H9 (cell line): ENCODE measurements at regions not wholly inside any gene's neighbourhood (a gene's known extent, or its start where the extent isn't known, plus 50 kb on each side); places are given as distances from the start of the nearest gene placed in this dataset.
A peak's percentile ranks its signal among the peaks of the same experiment; 100 is the strongest.

ENCODE experiments used
- DNase-seq: peaks from one replicate; pipeline ENCODE4 v3.0.0-alpha.2; 2017
- H2AFZ ChIP-seq: one replicate; pipeline ENCODE4 v1.6.1; 2013; ENCODE audit warnings: mild to moderate bottlenecking, low read length, control low read depth, moderate library complexity
- H2AK5ac ChIP-seq: 2 replicates; pipeline ENCODE4 v1.6.1; 2013; ENCODE audit warnings: low read length, control low read depth, mixed read lengths; ENCODE audit not compliant: insufficient read length
- H2BK120ac ChIP-seq: one replicate; pipeline ENCODE4 v1.6.1; 2013; ENCODE audit warnings: low read depth, mild to moderate bottlenecking, low read length, control low read depth, inconsistent platforms; ENCODE audit not compliant: poor library complexity, severe bottlenecking
- H2BK12ac ChIP-seq: 2 replicates; pipeline ENCODE4 v1.6.1; 2013; ENCODE audit warnings: low read length, control low read depth, mixed read lengths, low read depth; ENCODE audit not compliant: insufficient read length
- H2BK15ac ChIP-seq: 2 replicates; pipeline ENCODE4 v1.6.1; 2013; ENCODE audit warnings: low read depth, low read length, control low read depth
- H2BK20ac ChIP-seq: one replicate; pipeline ENCODE4 v1.6.1; 2013; ENCODE audit warnings: low read depth, mild to moderate bottlenecking, low read length, control low read depth, inconsistent platforms; ENCODE audit not compliant: poor library complexity, severe bottlenecking
- H2BK5ac ChIP-seq: 2 replicates; pipeline ENCODE4 v1.6.1; 2013; ENCODE audit warnings: low read length, control low read depth, mixed read lengths; ENCODE audit not compliant: insufficient read length
- H3K14ac ChIP-seq: 2 replicates; pipeline ENCODE4 v1.6.1; 2013; ENCODE audit warnings: low read length, control low read depth; ENCODE audit not compliant: insufficient read depth
- H3K18ac ChIP-seq: 2 replicates; pipeline ENCODE4 v1.6.1; 2013; ENCODE audit warnings: low read depth, mild to moderate bottlenecking, mixed read lengths, low read length, control low read depth; ENCODE audit not compliant: insufficient read length
- H3K23ac ChIP-seq: 2 replicates; pipeline ENCODE4 v1.6.1; 2013; ENCODE audit warnings: low read length, control low read depth, mixed read lengths, low read depth; ENCODE audit not compliant: insufficient read length
- H3K23me2 ChIP-seq: 2 replicates; pipeline ENCODE4 v1.6.1; 2013; ENCODE audit warnings: low read depth, mild to moderate bottlenecking, mixed read lengths, low read length, control low read depth; ENCODE audit not compliant: insufficient read length, poor library complexity, severe bottlenecking
- H3K27ac ChIP-seq: 2 replicates; pipeline ENCODE4 v1.5.1; 2013; ENCODE audit warnings: low read length, control low read depth, mixed read lengths, low read depth; ENCODE audit not compliant: insufficient read length
- H3K27me3 ChIP-seq: 2 replicates; pipeline ENCODE4 v1.6.1; 2013; ENCODE audit warnings: low read length, control low read depth, inconsistent platforms; ENCODE audit not compliant: insufficient read depth
- H3K4ac ChIP-seq: 2 replicates; pipeline ENCODE4 v1.6.1; 2013; ENCODE audit warnings: low read depth, mild to moderate bottlenecking, control low read depth, inconsistent platforms, low read length, moderate library complexity
- H3K4me1 ChIP-seq: 2 replicates; pipeline ENCODE4 v1.6.1; 2013; ENCODE audit warnings: low read length, control low read depth, inconsistent platforms; ENCODE audit not compliant: insufficient read depth
- H3K4me2 ChIP-seq: 2 replicates; pipeline ENCODE4 v1.6.1; 2013; ENCODE audit warnings: low read length, control low read depth, mixed read lengths; ENCODE audit not compliant: insufficient read length, insufficient read depth
- H3K56ac ChIP-seq: 2 replicates; pipeline ENCODE4 v1.6.1; 2013; ENCODE audit warnings: low read depth, mild to moderate bottlenecking, mixed read lengths, low read length, control low read depth; ENCODE audit not compliant: insufficient read length
- H3K79me1 ChIP-seq: 2 replicates; pipeline ENCODE4 v1.6.1; 2013; ENCODE audit warnings: low read depth, mild to moderate bottlenecking, moderate library complexity, low read length, control low read depth, inconsistent platforms; ENCODE audit not compliant: insufficient read depth, poor library complexity, severe bottlenecking
- H3K79me2 ChIP-seq: 2 replicates; pipeline ENCODE4 v1.6.1; 2013; ENCODE audit warnings: low read length, control low read depth, inconsistent platforms; ENCODE audit not compliant: insufficient read depth
- H3K9ac ChIP-seq: 2 replicates; pipeline ENCODE4 v1.6.1; 2013; ENCODE audit warnings: low read length, control low read depth, mixed read lengths; ENCODE audit not compliant: insufficient read length; ENCODE audit errors: extremely low read depth
- H3K9me3 ChIP-seq: one replicate; pipeline ENCODE4 v1.6.1; 2013; ENCODE audit warnings: low read depth, low read length, inconsistent platforms; ENCODE audit not compliant: control insufficient read depth
- H3T11ph ChIP-seq: one replicate; pipeline ENCODE4 v1.6.1; 2013; ENCODE audit warnings: mild to moderate bottlenecking, low read length, control low read depth, inconsistent platforms
- H4K20me1 ChIP-seq: one replicate; pipeline ENCODE4 v1.6.1; 2013; ENCODE audit not compliant: control insufficient read depth, insufficient read length, insufficient read depth
- H4K5ac ChIP-seq: 2 replicates; pipeline ENCODE4 v1.6.1; 2013; ENCODE audit warnings: low read depth, mild to moderate bottlenecking, mixed read lengths, low read length, control low read depth; ENCODE audit not compliant: insufficient read length
- H4K8ac ChIP-seq: replicated peaks from 2 replicates; pipeline ENCODE4 v1.6.1; 2013; ENCODE audit warnings: low read length, control low read depth, mixed read lengths, low read depth; ENCODE audit not compliant: insufficient read length
- H4K91ac ChIP-seq: 2 replicates; pipeline ENCODE4 v1.6.1; 2013; ENCODE audit warnings: low read depth, mild to moderate bottlenecking, moderate library complexity, mixed read lengths, low read length, control low read depth; ENCODE audit not compliant: insufficient read length
- H3K27ac Mint-ChIP-seq, 3 experiments: 2 replicates in 2 of 3; 3 replicates in 1 of 3; pipeline ENCODE4 v1.8.0; 2020 to 2021; ENCODE audit warnings: mixed read lengths in 3 of 3, mild to moderate bottlenecking in 1 of 3, moderate library complexity in 1 of 3
- H3K27me3 Mint-ChIP-seq: 2 replicates; pipeline ENCODE4 v1.8.0; 2021; ENCODE audit warnings: low read depth, mild to moderate bottlenecking, moderate library complexity, mixed read lengths
- H3K36me3 Mint-ChIP-seq, 3 experiments: 2 replicates in 2 of 3; 3 replicates in 1 of 3; pipeline ENCODE4 v1.8.0; 2020 to 2021; ENCODE audit warnings: low read depth in 3 of 3, mixed read lengths in 3 of 3; ENCODE audit not compliant: insufficient read depth in 1 of 3
- H3K4me1 Mint-ChIP-seq, 2 experiments: 2 replicates each; pipeline ENCODE4 v1.8.0; 2020; ENCODE audit warnings: mixed read lengths in 2 of 2
- H3K4me3 Mint-ChIP-seq, 2 experiments: 2 replicates in 1 of 2; 3 replicates in 1 of 2; pipeline ENCODE4 v1.8.0; 2020 to 2021; ENCODE audit warnings: mild to moderate bottlenecking in 2 of 2, mixed read lengths in 2 of 2, moderate library complexity in 1 of 2
- H3K9me3 Mint-ChIP-seq, 2 experiments: 2 replicates in 1 of 2; 3 replicates in 1 of 2; pipeline ENCODE4 v1.8.0; 2020; ENCODE audit warnings: mild to moderate bottlenecking in 2 of 2, mixed read lengths in 2 of 2, moderate library complexity in 1 of 2
- CTCF ChIP-seq: fragments of 200-600 bp; sonication (generic); conservative IDR thresholded peaks from 3 replicates; pipeline ENCODE4 v1.8.0; 2021; ENCODE audit warnings: antibody characterized with exemption, mild to moderate bottlenecking
- WGBS: extraction: QIAGEN DNeasy Blood & Tissue Kit; methylation state at CpG from one replicate; pipeline ENCODE4 v1.1.7; 2013; ENCODE audit warnings: missing lambda C conversion rate, low lambda C conversion rate, mixed read lengths; ENCODE audit not compliant: insufficient read length; ENCODE audit errors: extremely low coverage; 5-methylcytosine and 5-hydroxymethylcytosine counted together

GRCh38 chr20:63093966-63094766 lies 87.4 kb upstream of the BHLHE23 start:
- H3K27me3 ChIP-seq = peaks cover 3% of the 10 kb centered on the region; the same call in 1 of the 2 replicates
- no peak overlapping the region for H2AFZ ChIP-seq
- H4K91ac ChIP-seq = no peak overlapping the region
- Mint-ChIP-seq H3K27me3 (peaks cover 12% of the 10 kb centered on the region), H3K36me3 (no peaks in the 10 kb centered on the region), H3K4me1 (no peaks in the 10 kb centered on the region), H3K4me3 (no peak overlapping the region), H3K9me3 (no peaks in the 10 kb centered on the region; a peak in 1 of 5 replicates), H3K27ac (no peak overlapping the region)
- no peak overlapping the region for H3K4ac ChIP-seq
- no peak overlapping the region for H2BK12ac ChIP-seq
- no peak overlapping the region for H3T11ph ChIP-seq
- no peak overlapping the region for H4K8ac ChIP-seq
- no peak overlapping the region for H3K4me2 ChIP-seq
- H2BK20ac ChIP-seq = no peak overlapping the region
- no peak for TF ChIP-seq CTCF
- no peak overlapping the region for H2BK15ac ChIP-seq
- DNase-seq = peak; percentile 22
- no peaks in the 10 kb centered on the region for H3K79me1 ChIP-seq
- no peaks in the 10 kb centered on the region for H3K4me1 ChIP-seq
- no peak overlapping the region for H3K9ac ChIP-seq
- no peak overlapping the region for H2BK120ac ChIP-seq
- H3K27ac ChIP-seq = no peak overlapping the region
- no peak overlapping the region for H2AK5ac ChIP-seq
- no peak overlapping the region for H3K23ac ChIP-seq
- no CpG with 5 or more reads among the region's 37 CpGs for WGBS
- no peaks in the 10 kb centered on the region for H3K23me2 ChIP-seq
- H3K14ac ChIP-seq = no peak overlapping the region
- no peaks in the 10 kb centered on the region for H4K20me1 ChIP-seq
- H3K18ac ChIP-seq = no peak overlapping the region
- H4K5ac ChIP-seq = no peak overlapping the region
- no peak overlapping the region for H2BK5ac ChIP-seq
- no peak overlapping the region for H3K56ac ChIP-seq
- no peaks in the 10 kb centered on the region for H3K9me3 ChIP-seq
- no peaks in the 10 kb centered on the region for H3K79me2 ChIP-seq
